Mucosa of rectum (tissue), 2 donors: ENCODE measurements at regions not wholly inside any gene's neighbourhood (a gene's known extent, or its start where the extent isn't known, plus 50 kb on each side); places are given as distances from the start of the nearest gene placed in this dataset.

Experiments
- H3K27ac ChIP-seq, 2 donors: one replicate each; pipeline ENCODE4 v1.7.0; 2013; ENCODE audit warnings: inconsistent platforms in 2 of 2, low read depth in 2 of 2, low read length in 2 of 2
- H3K27me3 ChIP-seq, 2 donors: one replicate each; pipeline ENCODE4 v1.7.0; 2013; ENCODE audit warnings: low read length in 2 of 2; ENCODE audit not compliant: control insufficient read depth in 2 of 2, insufficient read depth in 2 of 2
- H3K36me3 ChIP-seq, 2 donors: one replicate each; pipeline ENCODE4 v1.7.0; 2013; ENCODE audit warnings: low read length in 2 of 2; ENCODE audit not compliant: control insufficient read depth in 2 of 2, insufficient read depth in 2 of 2
- H3K4me1 ChIP-seq, 2 donors: one replicate each; pipeline ENCODE4 v1.7.0; 2013; ENCODE audit warnings: low read length in 2 of 2, mild to moderate bottlenecking in 1 of 2; ENCODE audit not compliant: control insufficient read depth in 2 of 2, insufficient read depth in 2 of 2
- H3K4me3 ChIP-seq, 2 donors: one replicate each; pipeline ENCODE4 v1.7.0; 2013; ENCODE audit warnings: low read length in 2 of 2
- H3K9ac ChIP-seq, 2 donors: one replicate each; pipeline ENCODE4 v1.7.0; 2013; ENCODE audit warnings: low read length in 2 of 2, low read depth in 1 of 2, mild to moderate bottlenecking in 1 of 2
- H3K9me3 ChIP-seq, 2 donors: one replicate each; pipeline ENCODE4 v1.7.0; 2013; ENCODE audit warnings: low read length in 2 of 2; ENCODE audit not compliant: control insufficient read depth in 2 of 2
- donor health status: healthy.
- donor health status: Normal muscosa, but diverticular disease.

DNA sequence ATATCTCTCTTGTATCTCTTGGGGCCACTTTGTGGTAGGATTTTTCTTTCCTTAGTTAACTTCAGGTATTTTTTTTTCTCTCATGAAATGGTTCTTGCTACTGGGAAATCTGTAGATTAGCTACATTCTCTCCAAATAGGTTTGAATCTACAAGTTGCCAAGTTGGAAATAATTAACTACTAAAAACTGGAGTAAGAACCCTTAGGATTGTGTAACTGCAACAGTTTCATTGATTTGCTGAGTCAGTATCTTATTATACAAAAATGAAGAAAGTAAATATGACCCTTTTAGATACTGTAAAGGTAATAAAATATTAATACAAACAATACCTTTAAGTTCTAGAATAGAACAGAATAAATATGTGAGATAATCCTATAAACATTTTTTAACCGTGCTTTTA, 327.9 kb downstream of the CXXC4 start:
- no peak overlapping the region for H3K27ac ChIP-seq
- no peaks in the 10 kb centered on the region for H3K36me3 ChIP-seq
- no peak overlapping the region for H3K4me3 ChIP-seq
- no peaks in the 10 kb centered on the region for H3K27me3 ChIP-seq
- H3K9ac ChIP-seq, result no peak overlapping the region
- no peaks in the 10 kb centered on the region for H3K9me3 ChIP-seq
- no peaks in the 10 kb centered on the region for H3K4me1 ChIP-seq

DNA sequence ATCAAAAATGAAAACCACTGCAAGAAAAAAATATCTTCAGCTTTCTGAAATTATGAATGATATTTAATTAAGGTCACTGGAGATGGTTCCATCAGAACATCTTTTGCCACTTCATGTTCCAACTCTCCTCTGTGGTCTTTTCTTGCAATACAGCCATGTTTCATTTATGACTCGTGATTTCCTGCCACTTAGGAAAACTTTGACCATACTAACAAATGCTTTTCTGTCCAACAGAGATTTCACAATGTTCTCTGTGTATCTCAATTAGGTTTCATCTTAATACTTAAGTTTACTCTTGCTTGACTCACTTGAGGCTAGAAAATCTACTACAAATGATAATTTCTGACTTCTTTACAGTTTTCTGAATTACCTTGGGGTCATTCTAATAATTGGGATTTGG, 330.9 kb downstream of the CXXC4 start:
- Histone ChIP-seq H3K9me3 (no peaks in the 10 kb centered on the region), H3K4me1 (no peaks in the 10 kb centered on the region), H3K9ac (no peak overlapping the region), H3K27me3 (no peaks in the 10 kb centered on the region), H3K4me3 (no peak overlapping the region), H3K36me3 (no peaks in the 10 kb centered on the region), H3K27ac (no peak overlapping the region)

DNA sequence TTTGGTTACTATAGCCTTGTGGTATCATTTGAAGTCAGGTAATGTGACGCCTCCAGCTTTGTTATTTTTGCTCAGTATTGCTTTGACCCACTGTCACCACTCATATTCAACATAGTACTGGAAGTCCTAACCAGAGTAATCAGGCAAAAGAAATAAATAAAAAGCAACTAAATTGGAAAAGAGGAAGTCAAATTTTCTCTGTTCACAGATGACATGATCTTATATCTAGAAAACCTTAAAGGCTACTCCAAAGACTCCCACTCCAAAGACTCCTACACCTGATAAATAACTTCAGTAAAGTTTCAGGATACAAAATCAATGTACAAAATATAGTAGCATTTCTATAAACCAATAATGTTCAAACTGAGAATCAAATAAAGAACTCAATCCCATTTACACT, 348.6 kb downstream of the CXXC4 start:
- no peak overlapping the region for H3K9ac ChIP-seq
- H3K4me1 ChIP-seq, result no peaks in the 10 kb centered on the region
- H3K4me3 ChIP-seq, result no peak overlapping the region
- H3K9me3 ChIP-seq, result no peaks in the 10 kb centered on the region
- H3K36me3 ChIP-seq, result no peaks in the 10 kb centered on the region
- H3K27ac ChIP-seq, result no peak overlapping the region
- no peaks in the 10 kb centered on the region for H3K27me3 ChIP-seq

DNA sequence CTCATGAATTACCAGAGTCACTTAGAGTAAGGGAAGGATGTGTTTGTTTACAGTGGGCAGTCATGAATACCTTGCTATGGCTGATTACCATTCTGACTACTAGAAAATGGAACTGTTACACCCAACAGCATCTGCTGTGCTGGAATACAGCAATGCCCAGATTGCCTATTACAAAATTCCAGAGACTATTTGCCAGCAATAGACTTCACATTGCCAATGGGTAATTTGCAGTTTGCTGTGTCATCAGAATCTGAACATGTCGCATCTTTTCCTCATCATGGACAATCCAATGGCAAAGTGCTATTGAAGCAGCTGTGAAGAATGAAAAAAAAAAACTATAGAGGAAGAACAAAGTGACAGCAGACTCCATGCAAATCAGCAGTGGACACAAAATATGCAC, 356.6 kb downstream of the CXXC4 start:
- Histone ChIP-seq H3K9ac (no peak overlapping the region), H3K27me3 (no peaks in the 10 kb centered on the region), H3K4me3 (no peak overlapping the region), H3K9me3 (no peaks in the 10 kb centered on the region), H3K4me1 (no peaks in the 10 kb centered on the region), H3K27ac (no peak overlapping the region), H3K36me3 (no peaks in the 10 kb centered on the region)

DNA sequence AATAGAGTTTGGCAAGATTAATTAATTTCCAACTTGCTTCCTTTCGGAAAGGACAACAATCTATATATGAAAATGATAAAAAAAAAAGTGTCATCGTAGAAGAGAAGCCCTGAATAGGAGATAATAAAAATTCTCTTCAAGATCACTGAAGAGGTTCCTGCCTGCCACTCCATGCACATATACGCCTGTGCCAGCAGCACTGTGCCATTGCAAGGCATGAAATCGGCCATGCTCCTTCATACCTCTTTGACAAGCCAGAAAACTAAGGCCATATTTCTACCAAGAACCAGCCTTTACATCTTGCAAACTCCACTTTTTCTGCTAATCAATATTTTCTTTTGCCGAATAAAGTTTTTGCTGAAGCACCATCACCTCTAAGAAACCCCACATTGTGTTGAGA, 365.5 kb downstream of the CXXC4 start:
- H3K9ac ChIP-seq, result no peak overlapping the region
- H3K4me3 ChIP-seq, result no peak overlapping the region
- no peaks in the 10 kb centered on the region for H3K4me1 ChIP-seq
- H3K27me3 ChIP-seq, result no peaks in the 10 kb centered on the region
- no peaks in the 10 kb centered on the region for H3K36me3 ChIP-seq
- no peak overlapping the region for H3K27ac ChIP-seq
- H3K9me3 ChIP-seq, result no peaks in the 10 kb centered on the region

DNA sequence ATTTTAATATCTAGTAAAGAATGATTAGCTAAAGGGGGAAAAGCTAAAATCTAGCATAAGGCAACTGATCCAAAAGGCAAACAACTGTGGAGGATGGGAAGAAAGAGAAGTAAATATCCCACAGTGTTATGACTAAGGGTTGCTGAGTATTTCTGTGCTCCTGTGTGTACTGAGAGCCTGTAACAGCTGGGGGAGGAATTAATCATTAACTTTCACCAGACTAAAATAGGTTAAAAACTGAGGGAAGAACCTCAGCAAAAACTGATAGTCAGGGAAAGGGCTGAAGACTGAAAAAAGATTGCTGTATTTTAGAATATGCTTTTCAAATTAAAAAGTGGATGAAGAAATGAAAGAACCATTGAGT, 365.9 kb downstream of the CXXC4 start:
- no peak overlapping the region for H3K27ac ChIP-seq
- H3K9me3 ChIP-seq, result no peaks in the 10 kb centered on the region
- H3K4me1 ChIP-seq, result no peaks in the 10 kb centered on the region
- H3K9ac ChIP-seq, result no peak overlapping the region
- H3K4me3 ChIP-seq, result no peak overlapping the region
- no peaks in the 10 kb centered on the region for H3K27me3 ChIP-seq
- H3K36me3 ChIP-seq, result no peaks in the 10 kb centered on the region

DNA sequence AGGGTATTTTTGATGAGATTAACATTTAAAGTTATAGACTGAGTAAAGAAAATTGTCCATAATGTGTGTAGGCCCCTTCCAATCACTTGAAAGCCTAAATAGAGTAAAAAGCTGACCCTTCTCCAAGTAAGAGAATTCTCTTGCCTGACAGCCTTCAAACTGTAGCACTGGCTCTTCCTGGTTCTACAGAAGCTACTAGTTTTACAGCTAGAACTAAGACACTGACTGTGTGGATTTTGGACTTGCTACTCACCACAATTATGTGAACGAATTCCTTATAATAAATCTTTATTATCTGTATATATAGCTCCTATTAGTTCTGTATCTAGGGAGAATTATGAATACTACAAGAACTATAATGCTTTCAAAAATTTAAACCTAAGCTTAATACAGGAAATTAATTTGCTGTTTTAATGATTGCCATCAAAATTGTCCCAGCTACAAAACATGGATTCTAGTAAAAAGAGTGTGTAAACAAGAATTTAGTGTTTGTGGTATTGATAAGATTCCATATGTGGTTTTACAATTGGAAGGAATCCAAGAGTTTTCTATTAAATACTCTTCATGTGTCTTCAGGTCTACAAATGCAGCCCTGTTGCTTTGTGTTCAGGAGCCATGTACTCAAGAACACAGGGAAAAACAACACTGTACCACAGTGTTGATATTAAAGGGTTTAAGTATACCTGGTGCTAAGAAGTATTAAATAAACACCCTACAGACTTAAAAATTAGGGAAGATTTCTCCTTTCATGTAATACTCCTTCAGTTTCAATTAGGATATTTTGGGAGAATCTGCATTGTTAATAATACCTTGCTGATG, 366.5 kb downstream of the CXXC4 start:
- H3K27me3 ChIP-seq, result no peaks in the 10 kb centered on the region
- H3K36me3 ChIP-seq, result no peaks in the 10 kb centered on the region
- no peaks in the 10 kb centered on the region for H3K4me1 ChIP-seq
- no peak overlapping the region for H3K4me3 ChIP-seq
- no peak overlapping the region for H3K27ac ChIP-seq
- no peaks in the 10 kb centered on the region for H3K9me3 ChIP-seq
- H3K9ac ChIP-seq, result no peak overlapping the region

DNA sequence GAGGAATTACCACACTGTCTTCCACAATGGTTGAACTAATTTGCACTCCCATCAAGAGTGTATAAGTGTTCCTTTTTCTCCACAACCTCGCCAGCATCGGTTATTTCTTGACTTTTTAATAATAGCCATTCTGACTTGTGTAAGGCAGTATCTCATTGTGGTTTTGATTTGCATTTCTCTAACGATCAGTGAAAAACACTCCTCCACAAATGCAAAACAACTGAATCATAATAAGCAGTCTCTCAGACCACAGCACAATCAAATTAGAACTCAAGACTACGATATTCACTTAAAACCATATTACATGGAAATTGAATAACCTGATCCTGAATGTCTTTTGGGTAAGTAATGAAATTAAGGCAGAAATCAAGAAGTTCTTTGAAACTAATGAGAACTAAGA, 371.7 kb downstream of the CXXC4 start:
- Histone ChIP-seq H3K4me3 (no peak overlapping the region), H3K4me1 (no peaks in the 10 kb centered on the region), H3K9ac (no peak overlapping the region), H3K27me3 (no peaks in the 10 kb centered on the region), H3K9me3 (no peaks in the 10 kb centered on the region), H3K27ac (no peak overlapping the region), H3K36me3 (no peaks in the 10 kb centered on the region)

DNA sequence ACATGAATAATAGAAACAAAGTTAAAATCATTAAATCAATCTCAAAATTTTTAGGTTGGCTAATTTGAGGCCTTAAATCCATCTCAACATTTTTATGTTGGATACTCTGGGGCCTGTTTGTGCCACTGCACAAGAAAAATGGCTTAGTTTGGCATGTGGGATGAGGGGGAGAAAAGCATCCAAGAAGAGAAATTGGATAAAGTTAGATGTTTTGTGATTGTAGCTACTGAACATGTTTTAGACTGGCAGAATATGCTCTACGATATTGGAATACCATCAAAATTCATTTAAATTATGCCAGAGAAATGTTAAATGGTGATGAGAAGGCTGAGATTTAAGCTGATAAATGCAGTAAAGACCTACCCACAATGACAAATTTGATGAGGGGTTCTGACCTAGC, 376.9 kb downstream of the CXXC4 start:
- no peak overlapping the region for H3K4me3 ChIP-seq
- H3K4me1 ChIP-seq, result no peaks in the 10 kb centered on the region
- H3K27ac ChIP-seq, result no peak overlapping the region
- H3K9ac ChIP-seq, result no peak overlapping the region
- H3K9me3 ChIP-seq, result no peaks in the 10 kb centered on the region
- H3K27me3 ChIP-seq, result no peaks in the 10 kb centered on the region
- H3K36me3 ChIP-seq, result no peaks in the 10 kb centered on the region

DNA sequence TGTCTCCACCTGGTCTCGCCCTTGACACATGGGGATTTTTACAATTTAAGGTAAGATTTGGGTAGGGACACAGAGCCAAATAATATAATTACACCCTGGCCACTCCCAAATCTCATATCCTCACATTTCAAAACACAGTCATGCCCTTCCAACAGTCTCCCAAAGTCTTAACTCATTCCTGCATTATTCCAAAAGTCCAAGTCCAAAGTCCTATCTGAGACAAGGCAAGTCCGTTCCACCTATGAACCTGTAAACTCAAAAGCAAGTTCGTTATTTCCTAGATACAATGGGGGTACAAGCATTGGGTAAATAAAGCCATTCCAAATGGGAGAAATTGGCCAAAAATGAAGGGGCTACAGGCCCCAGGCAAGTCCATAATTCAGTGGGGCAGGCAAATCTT, 380.8 kb downstream of the CXXC4 start:
- Histone ChIP-seq H3K4me1 (no peaks in the 10 kb centered on the region), H3K36me3 (no peaks in the 10 kb centered on the region), H3K9ac (no peak overlapping the region), H3K27me3 (no peaks in the 10 kb centered on the region), H3K27ac (no peak overlapping the region), H3K4me3 (no peak overlapping the region), H3K9me3 (no peaks in the 10 kb centered on the region)

DNA sequence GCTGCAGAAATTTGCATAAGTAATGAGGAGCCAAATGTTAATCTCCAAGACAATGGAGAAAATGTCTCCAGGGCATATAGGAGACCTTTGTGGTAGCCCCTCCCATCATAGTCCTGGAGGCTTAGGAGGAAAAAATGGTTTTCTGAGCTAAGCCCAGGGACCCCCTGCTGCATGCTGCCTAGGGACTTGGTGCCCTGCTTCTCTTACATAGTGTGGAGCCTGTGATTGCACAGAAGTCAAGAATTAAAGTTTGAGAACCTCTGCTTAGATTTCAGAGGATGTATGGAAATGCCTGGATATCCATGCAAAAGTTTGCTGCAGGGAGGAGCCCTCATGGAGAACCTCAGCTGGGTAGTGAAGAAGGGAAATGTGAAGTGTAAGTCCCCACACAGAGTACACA, 379.4 kb upstream of the TACR3 start:
- Histone ChIP-seq H3K27me3 (no peaks in the 10 kb centered on the region), H3K36me3 (no peaks in the 10 kb centered on the region), H3K27ac (no peak overlapping the region), H3K4me3 (no peak overlapping the region), H3K9me3 (peaks cover 0 to 5% of the 10 kb centered on the region in 2 donors), H3K4me1 (no peaks in the 10 kb centered on the region), H3K9ac (no peak overlapping the region)
